A549 (cell line): ENCODE measurements at regions not wholly inside any gene's neighbourhood (a gene's known extent, or its start where the extent isn't known, plus 50 kb on each side); places are given as distances from the start of the nearest gene placed in this dataset.

Source experiments
- CTCF ChIP-seq: fragments of >200 bp; sonication (Bioruptor Twin); formaldehyde crosslinking; IDR thresholded peaks from 3 replicates; pipeline ENCODE4 v1.5.1; 2016
- HOXB5 ChIP-seq: fragments of 250-450 bp; sonication (Bioruptor Pico); IDR thresholded peaks from 2 replicates; pipeline ENCODE4 v1.5.0; 2020; ENCODE audit warnings: mild to moderate bottlenecking, moderate library complexity
- POLR2A ChIP-seq: IDR thresholded peaks from 2 replicates; pipeline ENCODE4 v1.6.1; 2012; ENCODE audit warnings: mild to moderate bottlenecking, low read length
- RAD21 ChIP-seq, 2 experiments: fragments of >200 bp in 1 of 2; sonication (Bioruptor Twin) in 1 of 2; formaldehyde crosslinking in 1 of 2; IDR thresholded peaks in 1 of 2; conservative IDR thresholded peaks in 1 of 2; 2 replicates in 1 of 2; 3 replicates in 1 of 2; pipeline ENCODE4 v1.6.1; 2012 to 2018; ENCODE audit warnings: inconsistent platforms in 1 of 2
- RCOR1 ChIP-seq: fragments of 150-350 bp; IDR thresholded peaks from 2 replicates; pipeline ENCODE4 v1.6.1; 2014; ENCODE audit warnings: antibody characterized with exemption, low read length, low read depth
- ZFP36 ChIP-seq: fragments of 450-650 bp; IDR thresholded peaks from 2 replicates; pipeline ENCODE4 v1.6.1; 2014; ENCODE audit warnings: borderline replicate concordance; ENCODE audit not compliant: partially characterized antibody

- no peak for TF ChIP-seq CTCF
- no peak for TF ChIP-seq POLR2A
- TF ChIP-seq ZFP36, result no peak
- no peak for TF ChIP-seq RAD21 (conservative IDR thresholded peaks at IDR 0.05 in 1 of 2, IDR thresholded peaks at IDR 0.05 in 1 of 2)
- TF ChIP-seq HOXB5 (CRISPR knock-in tag), result no peak
- no peak for TF ChIP-seq RCOR1
Measured at GRCh38 chr6:128635219-128635618, 114.8 kb upstream of the PTPRK start.
